HG03060 (cell line): ENCODE measurements at regions not wholly inside any gene's neighbourhood (a gene's known extent, or its start where the extent isn't known, plus 50 kb on each side); places are given as distances from the start of the nearest gene placed in this dataset.

Source experiments
- ATAC-seq: cut with Tn5 transposase; IDR thresholded peaks from one replicate; pipeline ENCODE4 v1.9.1; 2021; ENCODE audit warnings: low read depth, moderate number of reproducible peaks; ENCODE audit not compliant: unreplicated experiment

GRCh38 chr6:147849401-147850330 lies 341.2 kb downstream of the SAMD5 start:
- no peak for ATAC-seq

- ATAC-seq, result no peak
Measured at GRCh38 chr6:147852772-147853171, 344.3 kb downstream of the SAMD5 start.

DNA sequence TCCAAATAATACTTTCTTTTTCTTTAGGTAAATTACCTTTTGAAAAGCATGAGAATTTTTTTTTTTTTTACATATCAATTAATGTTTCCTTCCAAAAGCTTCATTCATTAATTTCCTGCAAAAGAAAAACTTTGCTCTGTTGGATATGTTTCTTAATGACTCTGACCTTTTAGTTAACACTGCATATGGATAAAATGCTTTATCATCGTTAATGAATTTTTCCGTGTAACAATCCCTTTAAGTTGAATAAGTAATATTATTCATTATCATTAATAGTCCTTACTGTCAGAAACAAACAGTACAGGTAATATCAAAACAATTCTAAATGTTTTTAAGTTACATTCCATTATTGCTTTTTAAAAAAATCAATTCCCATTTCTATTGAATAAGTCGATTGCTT lies 345.1 kb downstream of the SAMD5 start:
- no peak for ATAC-seq

DNA sequence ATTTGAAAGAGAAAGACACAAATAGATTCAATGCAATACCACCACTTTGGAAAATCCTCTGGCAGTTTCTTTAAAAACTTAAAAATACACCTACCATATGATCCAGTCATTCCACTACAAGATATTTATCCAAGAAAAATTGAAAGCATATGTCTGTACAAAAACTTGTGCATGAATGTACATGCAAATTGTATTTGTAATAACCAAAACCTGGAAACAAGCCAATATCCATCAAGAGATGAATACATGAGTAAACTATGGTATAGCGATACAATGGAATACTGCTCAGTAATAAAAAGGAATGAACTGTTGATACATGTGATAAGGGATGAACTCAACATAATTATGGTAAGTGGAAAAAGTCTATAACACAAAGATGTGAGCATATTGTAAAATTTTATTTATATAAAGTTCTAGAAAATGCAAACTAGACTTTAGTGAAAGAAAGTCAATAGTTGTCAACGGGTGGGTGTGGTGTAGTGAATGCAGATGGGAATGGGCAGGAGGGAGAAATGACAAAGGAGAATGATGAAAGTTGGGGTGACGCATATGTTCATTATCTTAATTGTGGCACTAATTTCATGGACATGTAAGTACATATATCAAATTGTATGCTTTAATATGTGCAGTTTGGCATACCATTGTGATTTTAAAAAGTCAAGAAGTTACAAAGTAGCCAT lies 347.5 kb downstream of the SAMD5 start:
- no peak for ATAC-seq

- ATAC-seq, result no peak
Measured at GRCh38 chr6:147856687-147857086, 348.2 kb downstream of the SAMD5 start.

GRCh38 chr6:147858421-147858820 lies 349.9 kb downstream of the SAMD5 start:
- ATAC-seq, result no peak

DNA sequence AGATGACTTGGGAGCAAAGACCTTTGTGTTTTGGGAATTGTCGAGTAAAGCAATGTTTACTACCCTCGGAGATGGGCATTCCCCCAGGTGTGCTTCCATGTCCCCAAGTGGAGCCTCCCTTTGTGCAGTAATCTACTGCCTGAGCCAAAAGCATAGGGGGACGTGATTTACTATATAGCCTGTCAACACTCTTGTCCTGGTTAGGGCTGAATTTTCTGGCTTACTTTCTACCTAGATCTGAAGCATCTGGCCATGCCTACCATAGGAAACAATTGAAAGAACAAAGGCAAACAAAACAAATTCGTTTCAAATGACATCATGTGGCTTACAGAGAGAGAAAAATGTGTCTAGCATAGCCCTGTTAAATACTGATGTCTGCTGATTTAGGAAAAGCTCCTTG lies 350.6 kb downstream of the SAMD5 start:
- no peak for ATAC-seq

- no peak for ATAC-seq
Measured at GRCh38 chr6:147861696-147862095, 353.2 kb downstream of the SAMD5 start.

DNA sequence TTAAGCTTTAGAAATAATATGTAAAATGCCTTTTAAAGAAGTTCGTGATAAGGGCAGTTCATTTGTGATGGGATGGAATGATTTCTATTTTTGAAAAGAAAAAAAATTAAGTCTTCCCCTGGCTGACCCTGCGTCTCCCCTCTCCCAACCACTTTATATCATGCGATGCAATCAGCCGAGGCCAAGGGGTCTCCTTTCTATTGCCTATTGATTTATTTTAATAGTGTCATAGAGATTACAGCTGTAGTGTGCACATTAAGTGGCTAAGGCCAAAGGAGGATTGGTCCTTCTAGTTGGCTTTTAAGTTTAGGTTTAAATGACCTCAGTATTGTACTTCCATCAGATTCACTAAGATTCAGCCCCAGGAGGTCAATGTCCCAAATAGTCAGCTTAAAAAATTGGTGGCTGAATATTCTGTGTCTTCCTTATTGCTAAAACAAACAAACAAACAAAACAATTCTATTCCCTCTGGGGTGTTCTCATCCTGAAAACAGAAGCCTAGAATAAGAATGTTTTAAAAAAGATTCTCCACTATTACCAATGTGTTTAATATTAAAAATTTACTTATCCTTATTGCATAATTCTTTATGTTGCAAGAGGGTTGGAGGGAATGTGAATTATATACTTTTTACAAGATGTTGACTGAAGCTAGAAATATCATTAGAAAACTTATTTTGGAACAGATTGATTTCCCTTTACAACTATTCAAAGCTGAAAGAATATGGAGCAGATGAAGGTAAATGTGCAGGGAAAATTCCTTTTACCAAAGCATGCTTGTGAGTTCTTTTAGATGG lies 359.1 kb downstream of the SAMD5 start:
- ATAC-seq, result no peak

GRCh38 chr6:147868427-147869190 lies 360.1 kb downstream of the SAMD5 start:
- ATAC-seq, result no peak

- ATAC-seq, result no peak
Measured at GRCh38 chr6:147869201-147869600, 360.7 kb downstream of the SAMD5 start.

DNA sequence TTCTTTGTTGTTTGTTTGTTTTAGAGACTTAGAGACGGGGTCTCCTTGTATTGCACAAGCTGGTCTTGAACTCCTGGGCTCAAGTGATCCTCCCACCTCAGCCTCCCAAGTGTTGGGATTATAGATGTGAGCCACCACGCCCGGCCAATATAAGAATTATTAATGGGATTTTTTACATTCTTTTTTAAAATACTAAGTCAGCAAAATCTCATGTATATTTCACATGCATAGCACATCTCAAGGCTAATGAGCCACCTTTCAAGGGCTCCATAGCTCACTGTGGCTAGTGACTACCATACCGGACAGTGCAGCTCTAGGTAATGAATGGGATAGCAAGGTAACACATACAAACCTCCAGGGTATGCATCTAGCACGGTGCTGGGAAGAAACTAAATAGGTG lies 361.4 kb downstream of the SAMD5 start:
- no peak for ATAC-seq

DNA sequence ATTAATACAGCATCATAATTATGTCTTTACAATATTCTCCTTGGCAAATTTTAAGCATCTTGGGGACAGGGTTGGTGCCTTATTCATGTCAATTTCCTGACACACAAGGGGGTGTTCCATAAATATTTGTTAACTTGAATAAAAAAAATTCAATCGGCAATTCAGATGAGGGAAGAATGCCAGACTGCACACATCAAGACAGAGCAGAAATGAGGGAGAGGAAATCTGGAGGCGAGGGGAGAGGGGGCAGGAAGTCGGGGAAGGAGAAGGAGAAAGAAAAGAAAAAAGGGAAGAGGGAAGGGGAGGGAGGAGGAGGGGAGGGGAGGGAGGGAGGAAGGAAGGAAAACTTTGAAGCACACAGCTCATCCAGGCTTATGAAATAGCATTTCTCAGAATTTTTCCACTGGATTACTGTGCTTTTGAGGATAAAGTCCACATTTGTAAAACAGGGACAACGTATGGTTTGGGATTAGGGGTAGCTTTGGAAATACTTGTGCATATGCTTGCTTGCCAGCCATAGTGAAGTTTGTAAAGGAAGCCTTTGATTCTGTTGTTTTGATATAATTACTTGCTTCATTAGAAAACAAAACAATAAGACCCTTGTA lies 362.1 kb downstream of the SAMD5 start:
- ATAC-seq, result no peak

- no peak for ATAC-seq
Measured at GRCh38 chr6:147872002-147872401, 363.5 kb downstream of the SAMD5 start.

DNA sequence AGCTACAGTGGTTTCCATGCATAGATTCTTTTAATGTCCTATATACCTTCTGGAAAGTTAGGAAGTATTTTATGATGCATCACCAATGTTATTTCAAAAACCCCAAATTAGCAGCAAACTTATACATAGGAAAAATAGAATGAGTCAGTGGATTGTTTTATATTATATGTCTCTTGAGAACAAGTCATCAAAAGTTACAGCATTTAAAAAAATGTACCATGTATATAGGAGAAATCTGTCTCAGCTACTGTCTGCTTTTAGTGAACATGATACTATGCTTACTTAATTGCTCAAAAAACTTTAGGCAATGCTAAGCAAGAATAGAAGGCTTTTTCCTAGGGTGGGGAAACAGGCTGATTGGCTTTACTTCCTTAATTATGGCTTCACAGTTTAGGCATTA lies 365.3 kb downstream of the SAMD5 start:
- ATAC-seq, result no peak

DNA sequence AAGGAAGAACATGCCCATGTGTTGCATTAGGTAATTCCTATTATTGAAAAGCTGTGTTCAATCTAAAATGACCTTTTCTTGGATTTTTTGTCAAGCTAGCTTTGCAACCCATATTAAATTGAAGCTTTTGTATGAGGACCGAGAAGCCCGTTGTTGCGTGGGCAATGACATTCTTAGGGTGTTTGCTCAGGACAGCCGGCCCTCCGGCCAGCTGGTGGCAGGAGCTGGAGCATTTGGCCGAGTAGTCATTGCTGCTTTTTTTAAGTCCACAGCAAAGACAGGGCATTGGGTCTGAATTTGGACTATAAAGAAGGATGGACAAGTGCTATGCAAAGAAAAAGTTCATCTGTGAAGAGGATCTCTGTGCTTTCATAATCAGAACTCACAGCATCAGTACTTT lies 365.8 kb downstream of the SAMD5 start:
- ATAC-seq, result no peak

GRCh38 chr6:147879031-147879580 lies 370.6 kb downstream of the SAMD5 start:
- ATAC-seq, result no peak

DNA sequence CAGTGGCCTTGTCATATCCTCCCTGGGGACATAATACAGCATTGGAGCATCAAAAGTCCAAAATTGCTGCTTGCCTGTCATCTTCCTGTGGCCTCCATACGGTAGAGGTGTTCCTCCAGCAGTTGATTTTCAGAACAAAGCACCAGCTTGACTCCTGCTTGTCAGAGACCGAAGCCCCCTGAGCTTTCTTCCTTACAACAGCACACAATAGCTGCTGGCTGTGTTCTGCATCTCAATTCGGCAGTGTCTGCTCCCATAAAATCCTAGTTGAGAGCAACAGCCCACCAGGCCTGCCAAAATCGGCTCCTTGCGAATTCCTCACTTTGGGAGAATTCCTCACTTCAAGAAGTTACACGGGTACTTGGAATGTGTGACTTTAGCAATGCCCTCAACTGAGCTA lies 372.9 kb downstream of the SAMD5 start:
- ATAC-seq, result no peak

GRCh38 chr6:147888374-147888773 lies 379.9 kb downstream of the SAMD5 start:
- no peak for ATAC-seq

DNA sequence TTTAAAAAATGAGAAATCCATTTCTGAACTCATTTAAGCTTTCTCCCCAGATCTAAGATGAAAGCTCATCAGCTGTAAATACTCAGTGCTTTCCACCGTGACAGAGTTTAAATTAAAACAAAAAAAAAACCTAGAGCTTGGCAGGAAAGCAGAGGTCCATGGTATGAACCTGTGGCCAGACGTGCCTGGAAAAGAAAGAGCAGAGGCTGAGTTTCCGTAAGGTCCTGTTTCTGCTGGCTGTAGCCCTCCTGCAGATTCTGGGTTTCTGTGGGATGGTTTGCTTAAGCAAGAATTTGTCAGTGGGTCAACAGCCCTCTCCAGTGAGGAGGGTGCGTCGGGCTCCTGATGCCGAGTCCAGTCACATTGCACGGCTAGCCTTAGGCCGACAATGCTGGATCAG lies 383.2 kb downstream of the SAMD5 start:
- no peak for ATAC-seq
